ENCODE measurements at regions not wholly inside any gene's neighbourhood (a gene's known extent, or its start where the extent isn't known, plus 50 kb on each side); places are given as distances from the start of the nearest gene placed in this dataset.
"Not testable (repeated sequence)": the region's sequence is repeated elsewhere in the genome, so short reads cannot be mapped to it uniquely, and the experiment has no call there.

- WGBS, 10 experiments: 20 to 85% (median 65%) methylated on average over 1 to 2 of the region's 2 CpGs; no CpG with 5 or more reads in 4 of the 10 experiments
Observed at GRCh38 chr5:2063380-2063779, 180.7 kb upstream of the IRX4 start.

GRCh38 chr5:2052687-2053086 is 170.0 kb upstream of the IRX4 start:
- no peak overlapping the region for H3K4me3 ChIP-seq

More at GRCh38 chr5:2063380-2063779, 180.7 kb upstream of the IRX4 start:
- H3K4me3 ChIP-seq; H3K27ac ChIP-seq; H3K4me1 ChIP-seq (replicated peaks in 1 of 2); in situ Hi-C loops (cut with MboI; ENCODE audit: low pct_unique_long_range_greater_than_20kb in 2 of 9, low sequenced_read_pairs in 9 of 9, unreplicated experiment in 9 of 9); ATAC-seq (replicated peaks in 6 of 8): not testable (repeated sequence)

GRCh38 chr5:2049876-2050275 is 167.2 kb upstream of the IRX4 start:
- WGBS, 10 experiments: 17 to 100% (median 50%) methylated on average over 1 to 2 of the region's 2 CpGs; no CpG with 5 or more reads in 5 of the 10 experiments
- ATAC-seq (replicated peaks in 6 of 8): no peak
- in situ Hi-C loops (cut with MboI; ENCODE audit: low pct_unique_long_range_greater_than_20kb in 2 of 9, low sequenced_read_pairs in 9 of 9, unreplicated experiment in 9 of 9): loop anchor here in 1 of 9 experiments (25.0 kb wide), 1 partner anchor 288 kb away; no protein-coding TSS in a partner anchor

More at GRCh38 chr5:2052687-2053086, 170.0 kb upstream of the IRX4 start:
- 0 to 97% (median 73%) methylated on average over 1 to 13 of the region's 13 CpGs; no CpG with 5 or more reads in 4 of the 10 experiments for whole genome bisulfite sequencing, 10 experiments
- in situ Hi-C loops (cut with MboI; ENCODE audit: low pct_unique_long_range_greater_than_20kb in 2 of 9, low sequenced_read_pairs in 9 of 9, unreplicated experiment in 9 of 9): no loop called here
- Histone ChIP-seq H3K4me1 (replicated peaks in 1 of 2) (no peaks in the 10 kb centered on the region), H3K27ac (no peak overlapping the region)
- ATAC-seq (replicated peaks in 6 of 8): no peak

GRCh38 chr5:2048664-2049063 is 165.9 kb upstream of the IRX4 start:
- 6 to 91% (median 43%) methylated on average over 2 to 6 of the region's 9 CpGs for WGBS, 10 experiments
- peak in 2 of 8 experiments; percentile 16 to 97 for ATAC-seq (replicated peaks in 6 of 8)

More at GRCh38 chr5:2049876-2050275, 167.2 kb upstream of the IRX4 start:
- Histone ChIP-seq H3K4me3 (no peak overlapping the region), H3K4me1 (replicated peaks in 1 of 2) (no peaks in the 10 kb centered on the region), H3K27ac (no peak overlapping the region)

GRCh38 chr5:2047341-2047927 is 164.7 kb upstream of the IRX4 start:
- ATAC-seq (replicated peaks in 6 of 8): no peak
- in situ Hi-C loops (cut with MboI; ENCODE audit: low pct_unique_long_range_greater_than_20kb in 2 of 9, low sequenced_read_pairs in 9 of 9, unreplicated experiment in 9 of 9): loop anchor here in 1 of 9 experiments (25.0 kb wide), 1 partner anchor 285 kb away; no protein-coding TSS in a partner anchor

More at GRCh38 chr5:2048664-2049063, 165.9 kb upstream of the IRX4 start:
- Histone ChIP-seq H3K27ac (no peak overlapping the region), H3K4me1 (replicated peaks in 1 of 2) (no peaks in the 10 kb centered on the region), H3K4me3 (no peak overlapping the region)
- in situ Hi-C loops (cut with MboI; ENCODE audit: low pct_unique_long_range_greater_than_20kb in 2 of 9, low sequenced_read_pairs in 9 of 9, unreplicated experiment in 9 of 9): loop anchor here in 1 of 9 experiments (25.0 kb wide), 1 partner anchor 286 kb away; no protein-coding TSS in a partner anchor

GRCh38 chr5:2044041-2044440 is 161.3 kb upstream of the IRX4 start:
- in situ Hi-C loops (cut with MboI; ENCODE audit: low pct_unique_long_range_greater_than_20kb in 2 of 9, low sequenced_read_pairs in 9 of 9, unreplicated experiment in 9 of 9): loop anchor here in 1 of 9 experiments (25.0 kb wide), 1 partner anchor 282 kb away; no protein-coding TSS in a partner anchor
- no peak for ATAC-seq (replicated peaks in 6 of 8)

More at GRCh38 chr5:2047341-2047927, 164.7 kb upstream of the IRX4 start:
- H3K4me3 ChIP-seq: no peak overlapping the region
- no peak overlapping the region for H3K27ac ChIP-seq
- no peaks in the 10 kb centered on the region for H3K4me1 ChIP-seq (replicated peaks in 1 of 2)
- 8 to 100% (median 59%) methylated on average over 1 to 10 of the region's 10 CpGs for WGBS, 10 experiments

GRCh38 chr5:2039180-2039531 is 156.4 kb upstream of the IRX4 start:
- in situ Hi-C loops (cut with MboI; ENCODE audit: low pct_unique_long_range_greater_than_20kb in 2 of 9, low sequenced_read_pairs in 9 of 9, unreplicated experiment in 9 of 9): loop anchor here in 1 of 9 experiments (25.0 kb wide), 1 partner anchor 277 kb away; no protein-coding TSS in a partner anchor
- WGBS, 10 experiments: 3 to 27% (median 20%) methylated on average over 2 to 5 of the region's 8 CpGs; no CpG with 5 or more reads in 7 of the 10 experiments
- Histone ChIP-seq H3K27ac (no peak overlapping the region), H3K4me3 (no peak overlapping the region), H3K4me1 (replicated peaks in 1 of 2) (peaks cover 0 to 6% of the 10 kb centered on the region in 2 donors)
- peak in 5 of 8 experiments; percentile 39 to 75 (median 66) for ATAC-seq (replicated peaks in 6 of 8)

More at GRCh38 chr5:2044041-2044440, 161.3 kb upstream of the IRX4 start:
- peaks cover 0 to 4% of the 10 kb centered on the region in 2 donors for H3K4me1 ChIP-seq (replicated peaks in 1 of 2)
- no peak overlapping the region for H3K4me3 ChIP-seq
- H3K27ac ChIP-seq: no peak overlapping the region
- 17 to 93% (median 89%) methylated on average over 1 to 7 of the region's 7 CpGs; no CpG with 5 or more reads in 4 of the 10 experiments for WGBS, 10 experiments

GRCh38 chr5:2038321-2039179 is 155.8 kb upstream of the IRX4 start:
- Histone ChIP-seq H3K4me3 (peak overlapping the region; percentile 20 to 52 (median 37)), H3K27ac (no peak overlapping the region), H3K4me1 (replicated peaks in 1 of 2) (peaks cover 0 to 6% of the 10 kb centered on the region in 2 donors)
- 0 to 50% (median 16%) methylated on average over 1 to 9 of the region's 58 CpGs; no CpG with 5 or more reads in 2 of the 10 experiments for WGBS, 10 experiments
- peak; percentile 88 to 96 (median 91) for ATAC-seq (replicated peaks in 6 of 8)
- in situ Hi-C loops (cut with MboI; ENCODE audit: low pct_unique_long_range_greater_than_20kb in 2 of 9, low sequenced_read_pairs in 9 of 9, unreplicated experiment in 9 of 9): loop anchor here in 1 of 9 experiments (25.0 kb wide), 1 partner anchor 276 kb away; no protein-coding TSS in a partner anchor

DNA sequence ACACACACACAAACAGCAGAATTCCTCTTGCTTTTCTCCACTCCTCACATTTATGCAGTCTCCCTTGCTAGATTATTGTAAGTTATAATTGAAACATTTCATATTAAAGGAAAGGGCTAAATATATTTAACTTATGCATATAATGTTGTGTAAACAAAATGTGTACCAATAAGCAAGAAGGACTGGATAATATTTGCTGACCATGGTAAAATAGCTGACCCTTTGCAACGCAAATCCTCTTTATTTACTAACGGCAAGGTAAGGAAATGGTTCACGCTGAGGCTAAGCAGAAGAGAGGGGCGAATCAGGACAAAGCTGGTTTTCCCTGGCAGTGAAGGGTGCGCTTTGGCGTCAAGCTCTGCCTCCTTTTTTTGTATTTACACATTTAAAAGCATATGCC is 154.2 kb upstream of the IRX4 start:
- ATAC-seq (replicated peaks in 6 of 8): no peak
- H3K4me3 ChIP-seq: no peak overlapping the region
- WGBS, 10 experiments: 20 to 80% (median 68%) methylated on average over 1 to 6 of the region's 6 CpGs
- no peak overlapping the region for H3K27ac ChIP-seq
- in situ Hi-C loops (cut with MboI; ENCODE audit: low pct_unique_long_range_greater_than_20kb in 2 of 9, low sequenced_read_pairs in 9 of 9, unreplicated experiment in 9 of 9): loop anchor here in 1 of 9 experiments (25.0 kb wide), 1 partner anchor 275 kb away; no protein-coding TSS in a partner anchor
- H3K4me1 ChIP-seq (replicated peaks in 1 of 2): peaks cover 0 to 6% of the 10 kb centered on the region in 2 donors

GRCh38 chr5:2032432-2032831 is 149.7 kb upstream of the IRX4 start:
- Histone ChIP-seq H3K27ac (no peak overlapping the region), H3K4me3 (no peak overlapping the region), H3K4me1 (replicated peaks in 1 of 2) (no peaks in the 10 kb centered on the region)
- ATAC-seq (replicated peaks in 6 of 8): no peak
- WGBS, 10 experiments: 0 to 79% (median 41%) methylated on average over 1 to 4 of the region's 5 CpGs
- in situ Hi-C loops (cut with MboI; ENCODE audit: low pct_unique_long_range_greater_than_20kb in 2 of 9, low sequenced_read_pairs in 9 of 9, unreplicated experiment in 9 of 9): loop anchor here in 1 of 9 experiments (25.0 kb wide), 1 partner anchor 270 kb away; no protein-coding TSS in a partner anchor

GRCh38 chr5:2031581-2031980 is 148.9 kb upstream of the IRX4 start:
- no peak for ATAC-seq (replicated peaks in 6 of 8)
- H3K4me3 ChIP-seq: no peak overlapping the region
- WGBS, 10 experiments: 52 to 91% (median 70%) methylated on average over 1 to 10 of the region's 11 CpGs; no CpG with 5 or more reads in 2 of the 10 experiments
- no peaks in the 10 kb centered on the region for H3K4me1 ChIP-seq (replicated peaks in 1 of 2)
- in situ Hi-C loops (cut with MboI; ENCODE audit: low pct_unique_long_range_greater_than_20kb in 2 of 9, low sequenced_read_pairs in 9 of 9, unreplicated experiment in 9 of 9): loop anchor here in 1 of 9 experiments (25.0 kb wide), 1 partner anchor 269 kb away; no protein-coding TSS in a partner anchor
- no peak overlapping the region for H3K27ac ChIP-seq

GRCh38 chr5:2030131-2030530 is 147.4 kb upstream of the IRX4 start:
- WGBS, 10 experiments: 0 to 78% (median 20%) methylated on average over 1 to 5 of the region's 5 CpGs; no CpG with 5 or more reads in 1 of the 10 experiments
- Histone ChIP-seq H3K27ac (no peak overlapping the region), H3K4me3 (no peak overlapping the region), H3K4me1 (replicated peaks in 1 of 2) (no peaks in the 10 kb centered on the region)
- in situ Hi-C loops (cut with MboI; ENCODE audit: low pct_unique_long_range_greater_than_20kb in 2 of 9, low sequenced_read_pairs in 9 of 9, unreplicated experiment in 9 of 9): loop anchor here in 1 of 9 experiments (25.0 kb wide), 1 partner anchor 268 kb away; no protein-coding TSS in a partner anchor
- ATAC-seq (replicated peaks in 6 of 8): no peak

Data from motor neuron (in vitro differentiated cells).